GM21619 (cell line): ENCODE measurements at regions not wholly inside any gene's neighbourhood (a gene's known extent, or its start where the extent isn't known, plus 50 kb on each side); places are given as distances from the start of the nearest gene placed in this dataset.
"Not testable (repeated sequence)": the region's sequence is repeated elsewhere in the genome, so short reads cannot be mapped to it uniquely, and the experiment has no call there.

Experiments
- ATAC-seq: cut with Tn5 transposase; IDR thresholded peaks from one replicate; pipeline ENCODE4 v1.9.1; 2021; ENCODE audit not compliant: unreplicated experiment

DNA sequence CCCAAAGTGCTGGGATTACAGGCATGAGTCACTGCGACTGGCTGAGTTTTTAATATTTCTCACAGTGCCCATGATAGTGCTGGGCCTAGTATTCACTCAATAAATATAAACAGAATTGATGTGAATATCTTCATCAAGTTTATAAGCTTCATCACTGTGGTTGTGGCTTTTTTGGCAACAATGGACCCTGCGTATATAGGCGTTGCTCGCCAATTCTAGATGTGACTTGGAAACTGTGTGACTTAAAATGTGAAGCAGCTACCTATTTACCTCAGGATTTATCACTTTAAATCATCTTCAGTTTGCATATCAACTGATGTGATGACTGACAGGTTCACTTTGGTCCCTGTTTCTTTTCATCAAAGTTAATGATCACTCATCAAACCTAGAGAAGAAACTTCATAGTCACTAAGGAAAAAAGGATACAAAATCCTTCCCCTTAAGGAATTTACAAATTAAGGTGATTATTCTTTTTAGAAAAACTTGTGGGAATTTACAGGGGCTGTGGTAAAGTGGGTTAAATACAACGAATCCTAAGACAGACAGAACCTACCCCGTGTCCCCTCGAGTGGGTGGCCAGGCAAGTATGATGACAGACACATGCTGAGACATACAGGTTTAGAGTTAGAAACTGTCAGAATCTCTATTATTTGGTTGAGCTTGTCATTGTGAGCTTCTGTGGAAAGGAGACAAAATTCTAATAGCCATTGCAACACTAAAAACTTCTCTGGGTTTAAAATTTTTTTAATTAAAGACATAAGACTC lies 101.3 kb downstream of the AKAP11 start:
- no peak for ATAC-seq

DNA sequence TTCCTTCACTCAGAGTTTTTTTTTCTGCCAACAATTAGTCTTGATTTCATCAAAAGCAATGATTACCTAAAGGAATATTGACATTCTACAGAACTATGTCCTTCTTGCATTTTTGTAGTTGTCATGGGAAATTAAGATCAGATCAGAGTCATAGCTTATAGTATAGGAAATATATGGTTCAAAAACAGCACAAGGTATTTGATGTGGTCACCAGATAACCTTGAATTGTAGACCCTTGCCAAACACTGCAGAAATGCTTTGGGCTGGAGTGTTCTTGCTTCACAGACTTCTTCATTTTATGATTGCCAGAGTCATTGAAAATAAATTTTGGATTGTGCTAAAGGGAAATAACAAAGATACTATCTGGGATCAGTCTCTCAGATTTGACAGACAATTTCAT lies 103.7 kb downstream of the AKAP11 start:
- ATAC-seq, result no peak

DNA sequence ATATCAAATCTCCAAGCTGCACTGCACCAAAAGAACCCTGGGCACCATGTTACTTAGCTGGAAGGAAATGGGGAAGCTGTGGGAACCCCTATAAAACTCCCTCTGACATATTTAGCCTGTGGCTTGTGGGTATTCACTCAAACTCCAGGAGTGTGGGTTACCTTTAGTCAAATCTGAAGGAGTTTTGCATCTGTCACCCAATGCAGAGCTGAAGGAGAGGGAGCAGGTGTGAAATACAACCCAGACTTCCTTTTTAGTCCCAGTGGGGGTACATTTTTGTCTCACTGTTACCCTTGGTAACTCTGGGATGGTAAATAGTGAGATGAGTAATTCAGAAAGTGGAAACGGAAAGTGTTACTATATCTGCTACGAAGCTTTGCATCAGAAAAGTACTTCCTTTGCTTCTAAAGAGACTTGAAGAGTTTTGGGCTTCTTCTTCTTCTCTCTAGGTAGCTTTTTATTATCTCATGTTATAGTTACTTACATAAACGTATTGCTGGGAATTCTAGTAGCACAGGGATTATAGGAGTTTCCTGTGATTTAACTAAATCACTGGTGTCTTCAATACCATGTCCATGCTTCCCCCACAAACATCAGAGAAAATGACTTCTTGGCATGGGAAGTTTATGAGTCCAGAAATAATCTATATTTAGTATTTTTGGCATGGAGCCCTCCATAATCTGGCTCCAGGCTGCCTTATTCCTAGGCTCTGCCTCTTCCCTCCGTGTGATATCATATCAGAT lies 105.9 kb downstream of the AKAP11 start:
- ATAC-seq, result peak; percentile 82

- peak; percentile 31 for ATAC-seq
Measured at GRCh38 chr13:42378383-42378780, 106.4 kb downstream of the AKAP11 start.

GRCh38 chr13:42379241-42379640 lies 107.3 kb downstream of the AKAP11 start:
- no peak for ATAC-seq

DNA sequence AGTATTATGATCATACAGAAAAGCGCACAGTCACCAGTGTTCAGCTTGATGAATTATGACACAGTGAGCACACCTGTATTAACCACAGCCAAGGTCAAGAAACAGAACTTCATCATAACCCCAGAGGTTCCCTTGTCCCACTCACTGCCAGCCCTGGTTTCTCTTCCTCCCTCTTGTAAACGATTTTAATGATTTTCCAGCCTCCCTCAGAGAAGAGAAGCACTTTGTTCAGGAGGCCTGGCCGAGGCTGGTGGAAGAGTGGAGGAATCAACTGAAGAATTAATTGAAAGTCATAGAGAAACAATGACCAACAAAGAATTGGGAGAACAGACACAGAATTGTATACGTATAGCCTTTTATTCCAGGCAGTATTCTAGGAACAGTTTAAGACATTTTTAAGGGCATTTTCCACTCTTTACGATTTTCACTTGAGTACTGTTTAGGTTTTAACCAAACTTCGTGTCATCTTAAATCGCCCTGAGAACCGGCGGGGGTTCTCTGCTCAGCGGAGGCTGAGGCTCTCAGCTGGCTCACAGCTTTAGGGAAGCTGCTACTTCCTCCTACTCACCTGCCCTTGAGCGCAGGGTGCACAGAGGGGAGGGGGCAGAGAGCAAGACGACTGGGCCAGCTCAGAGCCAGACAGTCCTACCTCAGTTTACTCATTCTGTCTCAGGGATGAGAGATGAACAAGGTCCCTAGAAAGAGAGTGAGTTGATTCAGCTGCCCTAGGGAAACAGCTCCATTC lies 108.6 kb downstream of the AKAP11 start:
- peak; percentile 41 for ATAC-seq

DNA sequence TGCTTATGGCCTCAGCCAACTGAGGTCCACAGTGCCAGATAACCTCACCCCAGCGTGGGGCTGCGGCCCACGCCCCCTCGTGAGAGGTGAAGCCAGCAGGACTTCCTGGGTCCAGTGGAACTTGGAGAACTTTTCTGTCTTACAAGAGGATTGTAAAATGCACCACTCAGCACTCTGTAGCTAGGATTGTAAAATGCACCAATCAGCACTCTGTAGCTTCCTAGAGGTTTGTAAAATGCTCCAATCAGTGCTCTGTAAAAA lies 109.1 kb downstream of the AKAP11 start:
- ATAC-seq, result no peak

DNA sequence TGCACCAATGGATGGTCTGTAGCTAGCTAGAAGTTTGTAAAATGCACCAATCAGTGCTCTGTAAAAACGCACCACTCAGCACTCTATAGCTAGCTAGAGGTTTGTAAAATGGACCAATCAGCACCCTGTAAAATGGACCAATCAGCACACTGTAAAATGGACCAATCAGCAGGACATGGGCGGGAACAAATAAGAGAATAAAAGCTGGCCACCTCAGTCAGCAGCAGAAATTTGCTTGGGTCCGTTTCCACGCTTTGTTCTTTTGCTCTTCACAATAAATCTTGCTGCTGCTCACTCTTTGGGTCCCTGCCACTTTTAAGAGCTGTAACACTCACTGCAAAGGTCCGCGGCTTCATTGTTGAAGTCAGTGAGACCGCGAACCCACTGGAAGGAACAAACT lies 109.5 kb downstream of the AKAP11 start:
- not testable (repeated sequence) for ATAC-seq

GRCh38 chr13:42383025-42383424 lies 111.1 kb downstream of the AKAP11 start:
- ATAC-seq, result no peak

GRCh38 chr13:42384265-42384664 lies 112.3 kb downstream of the AKAP11 start:
- no peak for ATAC-seq

DNA sequence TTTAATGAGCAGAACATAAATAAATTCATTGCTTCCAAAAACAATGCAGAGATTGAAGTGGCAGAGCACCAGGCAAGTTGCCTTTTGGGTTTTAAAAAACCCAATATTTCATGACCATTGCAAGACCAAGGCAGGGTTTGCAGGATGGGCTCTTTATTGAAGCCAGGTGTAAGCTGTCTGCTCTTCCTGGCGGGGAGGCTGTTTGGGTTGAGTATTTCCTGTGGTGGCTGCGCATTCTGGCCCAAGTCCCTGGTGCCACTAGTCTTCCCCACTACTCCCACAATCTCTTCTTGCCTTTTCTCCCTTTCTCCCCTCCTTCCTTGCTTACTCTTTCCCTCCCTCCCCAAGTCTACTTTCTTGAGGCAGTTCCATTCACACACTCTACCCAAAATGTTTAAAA lies 116.4 kb downstream of the AKAP11 start:
- no peak for ATAC-seq

- ATAC-seq, result no peak
Measured at GRCh38 chr13:42389041-42389440, 117.1 kb downstream of the AKAP11 start.

GRCh38 chr13:42392180-42392579 lies 120.2 kb downstream of the AKAP11 start:
- no peak for ATAC-seq

GRCh38 chr13:42392716-42393572 lies 121.0 kb downstream of the AKAP11 start:
- no peak for ATAC-seq

DNA sequence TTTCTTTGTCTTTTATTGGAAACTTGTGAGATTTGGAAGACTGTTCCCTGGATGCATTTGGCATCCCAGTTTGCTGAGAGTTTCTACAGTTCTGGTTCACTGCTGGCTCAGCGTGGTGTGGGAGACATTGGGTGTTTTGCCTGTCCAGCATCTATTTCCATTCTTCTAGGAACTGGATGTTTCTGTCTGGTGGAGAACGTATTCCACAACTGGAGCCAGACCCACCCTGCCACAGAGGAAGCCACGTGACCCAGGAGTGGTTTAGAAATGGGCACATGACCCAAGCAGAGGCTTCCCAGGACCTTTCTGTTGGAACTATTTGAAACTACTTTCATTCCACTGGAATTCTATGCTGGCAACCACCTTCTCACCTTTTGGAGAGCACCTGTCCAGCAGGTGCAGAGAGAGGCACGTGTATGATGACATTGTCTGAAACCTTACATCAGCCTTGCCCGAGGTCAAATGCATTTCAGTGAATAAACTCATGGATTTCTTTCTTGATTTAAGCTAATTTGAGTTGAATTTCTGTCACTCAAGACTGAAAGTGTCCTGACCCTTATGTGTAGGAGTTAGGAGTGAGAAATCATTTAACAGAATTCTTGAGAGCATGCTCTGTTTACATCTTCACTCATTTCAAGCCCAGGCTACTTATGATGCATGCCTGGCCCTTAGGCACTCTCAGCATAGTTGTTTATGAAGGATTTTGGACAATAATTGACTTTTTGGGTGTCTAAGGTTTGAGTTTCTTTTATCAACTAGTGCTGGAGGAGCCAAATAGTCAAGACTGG lies 121.8 kb downstream of the AKAP11 start:
- no peak for ATAC-seq

DNA sequence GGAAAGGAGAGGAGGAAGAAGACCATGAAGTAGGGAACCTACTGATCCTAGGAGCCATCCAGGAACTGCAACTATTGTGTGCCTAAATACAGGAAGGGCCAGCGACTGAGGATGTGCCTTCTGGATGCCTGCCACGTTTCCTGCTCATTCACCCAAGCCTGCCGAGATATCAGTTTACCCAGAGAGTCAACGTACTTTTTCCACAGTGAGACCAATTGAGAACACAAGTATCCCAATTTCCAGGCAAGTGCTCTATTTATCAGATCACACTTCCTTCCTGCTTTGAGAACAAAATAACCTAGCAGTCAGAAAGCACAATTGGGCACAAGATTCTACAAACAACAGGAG lies 122.4 kb downstream of the AKAP11 start:
- no peak for ATAC-seq

GRCh38 chr13:42394711-42395085 lies 122.7 kb downstream of the AKAP11 start:
- no peak for ATAC-seq

DNA sequence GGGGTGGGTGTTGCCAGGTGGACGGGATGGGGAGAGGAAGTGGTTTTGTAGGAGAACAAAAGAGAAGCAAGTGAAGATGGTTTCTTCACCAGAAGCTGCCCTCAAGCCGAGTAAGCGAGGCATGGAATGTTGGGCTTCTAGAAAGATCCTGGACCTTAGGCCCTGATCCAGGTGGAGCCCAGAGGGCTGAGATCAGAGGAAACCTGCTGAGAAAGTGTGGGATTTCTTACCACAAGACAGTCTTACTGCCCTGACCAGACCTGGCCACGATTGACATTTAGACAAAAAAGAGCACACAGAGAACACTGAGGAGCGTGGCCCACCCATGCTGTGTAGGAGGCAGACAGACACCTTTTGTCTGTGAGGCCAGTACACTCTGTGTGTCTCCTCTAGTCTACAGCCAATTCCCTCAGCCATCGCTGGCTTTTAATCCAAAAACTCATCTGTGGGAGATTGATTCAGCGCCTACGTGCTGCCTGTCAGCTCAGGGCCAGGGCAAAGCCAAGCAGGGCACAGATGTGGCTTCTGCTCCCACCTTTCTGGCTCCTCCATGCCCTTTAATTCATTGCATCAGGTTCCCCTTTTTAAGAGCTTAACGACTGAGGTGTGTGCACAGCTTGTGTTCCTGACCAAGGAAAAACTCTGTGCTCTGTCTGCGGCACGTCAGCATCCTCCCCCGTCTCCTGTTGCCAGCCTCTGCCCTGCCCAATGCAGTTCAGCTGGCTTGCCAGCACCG lies 123.3 kb downstream of the AKAP11 start:
- ATAC-seq, result no peak

GRCh38 chr13:42396501-42396900 lies 124.5 kb downstream of the AKAP11 start:
- no peak for ATAC-seq
